H9 (cell line): ENCODE measurements at regions not wholly inside any gene's neighbourhood (a gene's known extent, or its start where the extent isn't known, plus 50 kb on each side); places are given as distances from the start of the nearest gene placed in this dataset.

ENCODE experiments used
- DNase-seq: peaks from one replicate; pipeline ENCODE4 v3.0.0-alpha.2; 2017
- H2AFZ ChIP-seq: one replicate; pipeline ENCODE4 v1.6.1; 2013; ENCODE audit warnings: mild to moderate bottlenecking, low read length, control low read depth, moderate library complexity
- H2AK5ac ChIP-seq: 2 replicates; pipeline ENCODE4 v1.6.1; 2013; ENCODE audit warnings: low read length, control low read depth, mixed read lengths; ENCODE audit not compliant: insufficient read length
- H2BK120ac ChIP-seq: one replicate; pipeline ENCODE4 v1.6.1; 2013; ENCODE audit warnings: low read depth, mild to moderate bottlenecking, low read length, control low read depth, inconsistent platforms; ENCODE audit not compliant: poor library complexity, severe bottlenecking
- H2BK12ac ChIP-seq: 2 replicates; pipeline ENCODE4 v1.6.1; 2013; ENCODE audit warnings: low read length, control low read depth, mixed read lengths, low read depth; ENCODE audit not compliant: insufficient read length
- H2BK15ac ChIP-seq: 2 replicates; pipeline ENCODE4 v1.6.1; 2013; ENCODE audit warnings: low read depth, low read length, control low read depth
- H2BK20ac ChIP-seq: one replicate; pipeline ENCODE4 v1.6.1; 2013; ENCODE audit warnings: low read depth, mild to moderate bottlenecking, low read length, control low read depth, inconsistent platforms; ENCODE audit not compliant: poor library complexity, severe bottlenecking
- H2BK5ac ChIP-seq: 2 replicates; pipeline ENCODE4 v1.6.1; 2013; ENCODE audit warnings: low read length, control low read depth, mixed read lengths; ENCODE audit not compliant: insufficient read length
- H3K14ac ChIP-seq: 2 replicates; pipeline ENCODE4 v1.6.1; 2013; ENCODE audit warnings: low read length, control low read depth; ENCODE audit not compliant: insufficient read depth
- H3K18ac ChIP-seq: 2 replicates; pipeline ENCODE4 v1.6.1; 2013; ENCODE audit warnings: low read depth, mild to moderate bottlenecking, mixed read lengths, low read length, control low read depth; ENCODE audit not compliant: insufficient read length
- H3K23ac ChIP-seq: 2 replicates; pipeline ENCODE4 v1.6.1; 2013; ENCODE audit warnings: low read length, control low read depth, mixed read lengths, low read depth; ENCODE audit not compliant: insufficient read length
- H3K23me2 ChIP-seq: 2 replicates; pipeline ENCODE4 v1.6.1; 2013; ENCODE audit warnings: low read depth, mild to moderate bottlenecking, mixed read lengths, low read length, control low read depth; ENCODE audit not compliant: insufficient read length, poor library complexity, severe bottlenecking
- H3K27ac ChIP-seq: 2 replicates; pipeline ENCODE4 v1.5.1; 2013; ENCODE audit warnings: low read length, control low read depth, mixed read lengths, low read depth; ENCODE audit not compliant: insufficient read length
- H3K27me3 ChIP-seq: 2 replicates; pipeline ENCODE4 v1.6.1; 2013; ENCODE audit warnings: low read length, control low read depth, inconsistent platforms; ENCODE audit not compliant: insufficient read depth
- H3K4ac ChIP-seq: 2 replicates; pipeline ENCODE4 v1.6.1; 2013; ENCODE audit warnings: low read depth, mild to moderate bottlenecking, control low read depth, inconsistent platforms, low read length, moderate library complexity
- H3K4me1 ChIP-seq: 2 replicates; pipeline ENCODE4 v1.6.1; 2013; ENCODE audit warnings: low read length, control low read depth, inconsistent platforms; ENCODE audit not compliant: insufficient read depth
- H3K4me2 ChIP-seq: 2 replicates; pipeline ENCODE4 v1.6.1; 2013; ENCODE audit warnings: low read length, control low read depth, mixed read lengths; ENCODE audit not compliant: insufficient read length, insufficient read depth
- H3K56ac ChIP-seq: 2 replicates; pipeline ENCODE4 v1.6.1; 2013; ENCODE audit warnings: low read depth, mild to moderate bottlenecking, mixed read lengths, low read length, control low read depth; ENCODE audit not compliant: insufficient read length
- H3K79me1 ChIP-seq: 2 replicates; pipeline ENCODE4 v1.6.1; 2013; ENCODE audit warnings: low read depth, mild to moderate bottlenecking, moderate library complexity, low read length, control low read depth, inconsistent platforms; ENCODE audit not compliant: insufficient read depth, poor library complexity, severe bottlenecking
- H3K79me2 ChIP-seq: 2 replicates; pipeline ENCODE4 v1.6.1; 2013; ENCODE audit warnings: low read length, control low read depth, inconsistent platforms; ENCODE audit not compliant: insufficient read depth
- H3K9ac ChIP-seq: 2 replicates; pipeline ENCODE4 v1.6.1; 2013; ENCODE audit warnings: low read length, control low read depth, mixed read lengths; ENCODE audit not compliant: insufficient read length; ENCODE audit errors: extremely low read depth
- H3K9me3 ChIP-seq: one replicate; pipeline ENCODE4 v1.6.1; 2013; ENCODE audit warnings: low read depth, low read length, inconsistent platforms; ENCODE audit not compliant: control insufficient read depth
- H3T11ph ChIP-seq: one replicate; pipeline ENCODE4 v1.6.1; 2013; ENCODE audit warnings: mild to moderate bottlenecking, low read length, control low read depth, inconsistent platforms
- H4K20me1 ChIP-seq: one replicate; pipeline ENCODE4 v1.6.1; 2013; ENCODE audit not compliant: control insufficient read depth, insufficient read length, insufficient read depth
- H4K5ac ChIP-seq: 2 replicates; pipeline ENCODE4 v1.6.1; 2013; ENCODE audit warnings: low read depth, mild to moderate bottlenecking, mixed read lengths, low read length, control low read depth; ENCODE audit not compliant: insufficient read length
- H4K8ac ChIP-seq: replicated peaks from 2 replicates; pipeline ENCODE4 v1.6.1; 2013; ENCODE audit warnings: low read length, control low read depth, mixed read lengths, low read depth; ENCODE audit not compliant: insufficient read length
- H4K91ac ChIP-seq: 2 replicates; pipeline ENCODE4 v1.6.1; 2013; ENCODE audit warnings: low read depth, mild to moderate bottlenecking, moderate library complexity, mixed read lengths, low read length, control low read depth; ENCODE audit not compliant: insufficient read length
- H3K27ac Mint-ChIP-seq, 3 experiments: 2 replicates in 2 of 3; 3 replicates in 1 of 3; pipeline ENCODE4 v1.8.0; 2020 to 2021; ENCODE audit warnings: mixed read lengths in 3 of 3, mild to moderate bottlenecking in 1 of 3, moderate library complexity in 1 of 3
- H3K27me3 Mint-ChIP-seq: 2 replicates; pipeline ENCODE4 v1.8.0; 2021; ENCODE audit warnings: low read depth, mild to moderate bottlenecking, moderate library complexity, mixed read lengths
- H3K36me3 Mint-ChIP-seq, 3 experiments: 2 replicates in 2 of 3; 3 replicates in 1 of 3; pipeline ENCODE4 v1.8.0; 2020 to 2021; ENCODE audit warnings: low read depth in 3 of 3, mixed read lengths in 3 of 3; ENCODE audit not compliant: insufficient read depth in 1 of 3
- H3K4me1 Mint-ChIP-seq, 2 experiments: 2 replicates each; pipeline ENCODE4 v1.8.0; 2020; ENCODE audit warnings: mixed read lengths in 2 of 2
- H3K4me3 Mint-ChIP-seq, 2 experiments: 2 replicates in 1 of 2; 3 replicates in 1 of 2; pipeline ENCODE4 v1.8.0; 2020 to 2021; ENCODE audit warnings: mild to moderate bottlenecking in 2 of 2, mixed read lengths in 2 of 2, moderate library complexity in 1 of 2
- H3K9me3 Mint-ChIP-seq, 2 experiments: 2 replicates in 1 of 2; 3 replicates in 1 of 2; pipeline ENCODE4 v1.8.0; 2020; ENCODE audit warnings: mild to moderate bottlenecking in 2 of 2, mixed read lengths in 2 of 2, moderate library complexity in 1 of 2
- WGBS: extraction: QIAGEN DNeasy Blood & Tissue Kit; methylation state at CpG from one replicate; pipeline ENCODE4 v1.1.7; 2013; ENCODE audit warnings: missing lambda C conversion rate, low lambda C conversion rate, mixed read lengths; ENCODE audit not compliant: insufficient read length; ENCODE audit errors: extremely low coverage; 5-methylcytosine and 5-hydroxymethylcytosine counted together
- TF ChIP-seq, protein P1 (sequence below): fragments of 200-600 bp; sonication (generic); conservative IDR thresholded peaks from 3 replicates; pipeline ENCODE4 v1.8.0; 2021; ENCODE audit warnings: antibody characterized with exemption, mild to moderate bottlenecking

DNA sequence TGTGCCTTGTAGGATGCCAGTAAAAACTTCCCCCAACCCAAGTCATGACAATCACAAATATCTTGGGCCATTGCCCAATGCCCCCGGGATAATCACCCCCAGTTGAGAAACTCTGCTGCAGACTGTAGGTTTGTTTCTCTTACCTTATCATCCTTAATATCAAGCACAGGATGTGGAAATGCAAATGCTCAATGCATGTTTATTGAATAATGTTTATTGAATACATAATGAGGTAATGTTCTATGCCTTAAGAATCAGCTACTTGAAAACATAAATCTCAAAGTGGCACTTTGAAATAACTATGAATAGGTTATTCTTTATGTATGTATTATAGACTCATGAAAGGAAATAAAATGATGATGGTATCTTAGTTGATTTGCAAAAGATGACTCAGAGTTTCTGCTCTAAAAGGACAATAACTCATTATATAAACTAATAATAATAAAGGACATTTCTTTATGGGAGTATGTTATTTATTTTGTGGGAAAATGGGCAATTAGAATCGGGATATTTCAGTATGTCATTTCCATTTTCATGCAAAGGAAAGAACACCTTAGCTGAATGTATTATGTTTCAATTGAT lies 414.2 kb downstream of the EFNB2 start:
- H3K79me1 ChIP-seq = no peaks in the 10 kb centered on the region
- H2BK15ac ChIP-seq = no peak overlapping the region
- no peak overlapping the region for H3K18ac ChIP-seq
- no peak overlapping the region for H4K5ac ChIP-seq
- H4K8ac ChIP-seq = no peak overlapping the region
- no peak for DNase-seq
- Mint-ChIP-seq H3K4me1 (peaks cover 15 to 19% of the 10 kb centered on the region in 2 experiments), H3K4me3 (no peak overlapping the region), H3K9me3 (no peaks in the 10 kb centered on the region), H3K27me3 (no peaks in the 10 kb centered on the region), H3K36me3 (no peaks in the 10 kb centered on the region), H3K27ac (no peak overlapping the region)
- no peak overlapping the region for H2AK5ac ChIP-seq
- H4K91ac ChIP-seq = no peak overlapping the region
- H3K23me2 ChIP-seq = no peaks in the 10 kb centered on the region
- TF ChIP-seq, protein P1, sequence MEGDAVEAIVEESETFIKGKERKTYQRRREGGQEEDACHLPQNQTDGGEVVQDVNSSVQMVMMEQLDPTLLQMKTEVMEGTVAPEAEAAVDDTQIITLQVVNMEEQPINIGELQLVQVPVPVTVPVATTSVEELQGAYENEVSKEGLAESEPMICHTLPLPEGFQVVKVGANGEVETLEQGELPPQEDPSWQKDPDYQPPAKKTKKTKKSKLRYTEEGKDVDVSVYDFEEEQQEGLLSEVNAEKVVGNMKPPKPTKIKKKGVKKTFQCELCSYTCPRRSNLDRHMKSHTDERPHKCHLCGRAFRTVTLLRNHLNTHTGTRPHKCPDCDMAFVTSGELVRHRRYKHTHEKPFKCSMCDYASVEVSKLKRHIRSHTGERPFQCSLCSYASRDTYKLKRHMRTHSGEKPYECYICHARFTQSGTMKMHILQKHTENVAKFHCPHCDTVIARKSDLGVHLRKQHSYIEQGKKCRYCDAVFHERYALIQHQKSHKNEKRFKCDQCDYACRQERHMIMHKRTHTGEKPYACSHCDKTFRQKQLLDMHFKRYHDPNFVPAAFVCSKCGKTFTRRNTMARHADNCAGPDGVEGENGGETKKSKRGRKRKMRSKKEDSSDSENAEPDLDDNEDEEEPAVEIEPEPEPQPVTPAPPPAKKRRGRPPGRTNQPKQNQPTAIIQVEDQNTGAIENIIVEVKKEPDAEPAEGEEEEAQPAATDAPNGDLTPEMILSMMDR = no peak
- H2AFZ ChIP-seq = no peak overlapping the region
- no peaks in the 10 kb centered on the region for H3K79me2 ChIP-seq
- H3K56ac ChIP-seq = no peak overlapping the region
- H3K27me3 ChIP-seq = no peaks in the 10 kb centered on the region
- no peak overlapping the region for H3K27ac ChIP-seq
- no peak overlapping the region for H2BK12ac ChIP-seq
- H3K14ac ChIP-seq = no peak overlapping the region
- no peaks in the 10 kb centered on the region for H3K9me3 ChIP-seq
- H3K23ac ChIP-seq = no peak overlapping the region
- no peak overlapping the region for H2BK20ac ChIP-seq
- WGBS = no CpG with 5 or more reads among the region's 2 CpGs
- H3K4me2 ChIP-seq = no peak overlapping the region
- 0 out of 2 replicates have a peak, but pooled peaks cover 4% of the 10 kb centered on the region for H3K4me1 ChIP-seq
- no peak overlapping the region for H2BK120ac ChIP-seq
- H2BK5ac ChIP-seq = no peak overlapping the region
- H4K20me1 ChIP-seq = no peaks in the 10 kb centered on the region
- no peak overlapping the region for H3K4ac ChIP-seq
- H3T11ph ChIP-seq = no peak overlapping the region
- no peak overlapping the region for H3K9ac ChIP-seq
